ENCODE measurements at regions not wholly inside any gene's neighbourhood (a gene's known extent, or its start where the extent isn't known, plus 50 kb on each side); places are given as distances from the start of the nearest gene placed in this dataset.

GRCh38 chr22:44615146-44615545, 86.9 kb upstream of the PRR5 start:
- TF ChIP-seq TAF1 (IDR thresholded peaks at IDR 0.05; ENCODE audit: borderline replicate concordance, insufficient read depth, low read length) (no peak), REST (IDR thresholded peaks at IDR 0.05; ENCODE audit: insufficient read depth in 1 of 2, low read depth in 2 of 2, low read length in 2 of 2) (no peak)

Data from PFSK-1 (cell line).